CD4-positive, alpha-beta memory T cell (primary cell): ENCODE measurements at regions not wholly inside any gene's neighbourhood (a gene's known extent, or its start where the extent isn't known, plus 50 kb on each side); places are given as distances from the start of the nearest gene placed in this dataset.

ENCODE experiments used
- CTCF ChIA-PET: fragments of 350-600 bp; sonication (Branson Sonifier 250); formaldehyde crosslinking; loops from one replicate; lab custom pipeline; 2021; ENCODE audit warnings: inconsistent platforms; ENCODE audit not compliant: partially characterized antibody; lab: Charles Lee
- POLR2A ChIA-PET: fragments of 350-600 bp; sonication (Branson Sonifier 250); formaldehyde crosslinking; loops from one replicate; lab custom pipeline; 2021; ENCODE audit not compliant: partially characterized antibody; lab: Charles Lee
- DNase-seq, 5 donors: peaks; one replicate each; pipeline versions ENCODE4 v3.0.0 to v3.0.0-alpha.2; 2020 to 2022; ENCODE audit warnings: mixed read lengths in 1 of 5
- H3K27ac ChIP-seq: one replicate; pipeline ENCODE4 v1.7.0; 2013; ENCODE audit warnings: low read depth, low read length
- H3K27me3 ChIP-seq: 2 replicates; pipeline ENCODE4 v1.7.0; 2013; ENCODE audit warnings: mild to moderate bottlenecking, low read length, moderate library complexity; ENCODE audit not compliant: insufficient read depth
- H3K36me3 ChIP-seq: 2 replicates; pipeline ENCODE4 v1.7.0; 2013; ENCODE audit warnings: mild to moderate bottlenecking, low read length, moderate library complexity; ENCODE audit not compliant: insufficient read depth
- H3K4me1 ChIP-seq: 2 replicates; pipeline ENCODE4 v1.7.0; 2013; ENCODE audit warnings: mild to moderate bottlenecking, low read length, moderate library complexity; ENCODE audit not compliant: insufficient read depth
- H3K4me3 ChIP-seq, 2 donors: one replicate each; pipeline ENCODE4 v1.7.0; 2013; ENCODE audit warnings: low read length in 2 of 2, mild to moderate bottlenecking in 1 of 2
- H3K9me3 ChIP-seq, 2 donors: one replicate each; pipeline ENCODE4 v1.7.0; 2013; ENCODE audit warnings: low read length in 2 of 2, control low read depth in 1 of 2; ENCODE audit not compliant: control insufficient read depth in 1 of 2
- H3K27ac Mint-ChIP-seq, 7 donors: one replicate each; pipeline ENCODE4 v1.8.0; 2020 to 2021; ENCODE audit warnings: mixed read lengths in 7 of 7, mild to moderate bottlenecking in 6 of 7, inconsistent platforms in 3 of 7, moderate library complexity in 3 of 7
- H3K27me3 Mint-ChIP-seq, 2 donors: one replicate each; pipeline ENCODE4 v1.8.0; 2020 to 2021; ENCODE audit warnings: mixed read lengths in 2 of 2
- H3K36me3 Mint-ChIP-seq, 2 donors: one replicate each; pipeline ENCODE4 v1.8.0; 2020 to 2021; ENCODE audit warnings: mixed read lengths in 2 of 2, inconsistent platforms in 1 of 2, mild to moderate bottlenecking in 1 of 2
- H3K4me1 Mint-ChIP-seq, 4 donors: one replicate each; pipeline ENCODE4 v1.8.0; 2020 to 2021; ENCODE audit warnings: mixed read lengths in 4 of 4, mild to moderate bottlenecking in 1 of 4
- H3K4me3 Mint-ChIP-seq, 8 donors: one replicate each; pipeline ENCODE4 v1.8.0; 2020 to 2021; ENCODE audit warnings: mixed read lengths in 8 of 8, mild to moderate bottlenecking in 7 of 8, moderate library complexity in 6 of 8, inconsistent platforms in 3 of 8
- H3K9me3 Mint-ChIP-seq, 8 donors: one replicate each; pipeline ENCODE4 v1.8.0; 2020 to 2021; ENCODE audit warnings: mixed read lengths in 8 of 8, mild to moderate bottlenecking in 5 of 8, inconsistent platforms in 3 of 8, moderate library complexity in 1 of 8
- intact Hi-C: fragments of 100-400 bp; cut with micrococcal nuclease; formaldehyde crosslinking; loops from one replicate; pipeline ENCODE4 v1.15.1; 2023

DNA sequence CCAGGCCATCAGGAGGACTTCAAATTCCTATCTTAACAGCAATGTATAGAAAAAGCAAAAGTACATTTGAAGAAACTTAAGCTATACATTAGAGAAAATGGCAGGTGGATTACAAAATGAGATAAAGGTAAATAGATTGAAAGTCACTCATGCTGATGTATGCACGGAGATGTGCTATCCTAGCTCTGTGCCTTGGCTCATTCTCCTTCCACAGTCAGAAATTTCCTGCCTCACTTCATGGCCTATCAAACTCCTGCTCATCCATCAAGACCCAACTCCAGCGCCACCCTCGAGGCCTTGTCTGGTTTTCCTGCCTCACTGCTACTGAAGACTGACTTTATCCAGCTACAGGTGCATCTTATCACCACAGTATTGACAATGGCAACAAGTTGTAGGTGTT lies 72.9 kb downstream of the NSMCE3 start:
- Mint-ChIP-seq H3K4me3 (no peak overlapping the region), H3K4me1 (no peaks in the 10 kb centered on the region), H3K36me3 (no peaks in the 10 kb centered on the region), H3K9me3 (no peaks in the 10 kb centered on the region), H3K27ac (no peak overlapping the region), H3K27me3 (peaks cover 8 to 9% of the 10 kb centered on the region in 2 donors)
- no peak overlapping the region for H3K4me3 ChIP-seq
- ChIA-PET POLR2A (no interaction called here), CTCF (no interaction called here)
- no peak overlapping the region for H3K27ac ChIP-seq
- no peaks in the 10 kb centered on the region for H3K27me3 ChIP-seq
- H3K4me1 ChIP-seq = no peaks in the 10 kb centered on the region
- H3K9me3 ChIP-seq = no peaks in the 10 kb centered on the region
- intact Hi-C loops = no loop called here
- DNase-seq = no peak
- H3K36me3 ChIP-seq = no peaks in the 10 kb centered on the region

GRCh38 chr15:29196290-29196689 lies 73.3 kb downstream of the NSMCE3 start:
- no peak overlapping the region for H3K4me3 Mint-ChIP-seq
- ChIA-PET POLR2A (no interaction called here), CTCF (no interaction called here)
- peaks cover 9% of the 10 kb centered on the region in 2 donors for H3K27me3 Mint-ChIP-seq
- no peak overlapping the region for H3K27ac Mint-ChIP-seq
- Histone ChIP-seq H3K36me3 (no peaks in the 10 kb centered on the region), H3K27me3 (no peaks in the 10 kb centered on the region), H3K9me3 (no peaks in the 10 kb centered on the region), H3K4me3 (no peak overlapping the region), H3K27ac (no peak overlapping the region), H3K4me1 (no peaks in the 10 kb centered on the region)
- no peaks in the 10 kb centered on the region for H3K36me3 Mint-ChIP-seq
- intact Hi-C loops = no loop called here
- H3K9me3 Mint-ChIP-seq = no peaks in the 10 kb centered on the region
- H3K4me1 Mint-ChIP-seq = no peaks in the 10 kb centered on the region
- DNase-seq = no peak

GRCh38 chr15:29194866-29195265 lies 74.8 kb downstream of the NSMCE3 start:
- Histone ChIP-seq H3K4me1 (no peaks in the 10 kb centered on the region), H3K4me3 (no peak overlapping the region), H3K36me3 (no peaks in the 10 kb centered on the region), H3K27me3 (no peaks in the 10 kb centered on the region), H3K9me3 (no peaks in the 10 kb centered on the region), H3K27ac (no peak overlapping the region)
- H3K36me3 Mint-ChIP-seq = no peaks in the 10 kb centered on the region
- DNase-seq = no peak
- H3K27ac Mint-ChIP-seq = no peak overlapping the region
- POLR2A ChIA-PET = no interaction called here
- no peak overlapping the region for H3K4me3 Mint-ChIP-seq
- CTCF ChIA-PET = no interaction called here
- H3K4me1 Mint-ChIP-seq = no peaks in the 10 kb centered on the region
- intact Hi-C loops = no loop called here
- H3K9me3 Mint-ChIP-seq = no peaks in the 10 kb centered on the region
- H3K27me3 Mint-ChIP-seq = peaks cover 9 to 11% of the 10 kb centered on the region in 2 donors

DNA sequence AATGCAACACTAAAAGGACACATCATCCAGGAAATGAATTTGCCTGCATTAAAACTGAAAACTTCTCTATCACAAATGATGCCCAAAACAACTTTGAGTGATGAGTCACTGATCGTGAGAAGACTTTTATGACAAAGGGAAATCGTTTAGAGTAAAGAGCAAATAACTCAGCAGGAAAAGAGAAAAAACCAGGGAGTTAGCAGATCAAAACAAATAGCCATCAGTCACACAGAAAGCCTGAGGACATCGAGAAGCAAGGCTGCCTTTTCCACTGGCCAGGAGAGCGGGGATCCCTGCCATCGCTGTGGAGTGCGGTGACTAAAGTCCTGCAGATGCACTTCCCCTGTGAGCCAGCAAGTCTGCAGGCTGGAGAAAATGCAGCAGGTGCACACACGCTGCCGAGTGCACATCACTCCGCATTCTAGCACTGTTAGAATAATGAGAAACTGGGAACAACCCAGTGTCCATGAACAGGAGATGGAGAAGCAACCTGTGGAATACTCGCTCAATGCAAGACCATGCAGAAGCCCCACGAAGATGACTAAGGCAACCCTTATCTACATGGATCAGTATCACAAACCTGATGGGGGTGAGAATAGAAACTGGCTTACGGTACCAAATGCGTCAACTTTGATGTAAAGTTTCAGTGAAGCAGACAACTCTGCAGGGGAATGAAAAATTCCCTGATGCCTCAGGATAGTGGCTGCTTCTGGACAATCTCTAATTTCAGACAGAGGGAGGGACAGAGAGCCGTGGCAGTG lies 86.4 kb downstream of the NSMCE3 start:
- Histone ChIP-seq H3K4me1 (no peaks in the 10 kb centered on the region), H3K27me3 (no peaks in the 10 kb centered on the region), H3K9me3 (no peaks in the 10 kb centered on the region), H3K27ac (no peak overlapping the region), H3K4me3 (no peak overlapping the region), H3K36me3 (no peaks in the 10 kb centered on the region)
- no peak for DNase-seq
- H3K27ac Mint-ChIP-seq = peak overlapping the region in 1 of 7 donors; percentile 39
- ChIA-PET CTCF (no interaction called here), POLR2A (no interaction called here)
- H3K27me3 Mint-ChIP-seq = peaks cover 6 to 13% of the 10 kb centered on the region in 2 donors
- intact Hi-C loops = no loop called here
- H3K9me3 Mint-ChIP-seq = no peaks in the 10 kb centered on the region
- no peak overlapping the region for H3K4me3 Mint-ChIP-seq
- peaks cover 0 to 2% (median 1%) of the 10 kb centered on the region in 4 donors for H3K4me1 Mint-ChIP-seq
- no peaks in the 10 kb centered on the region for H3K36me3 Mint-ChIP-seq

DNA sequence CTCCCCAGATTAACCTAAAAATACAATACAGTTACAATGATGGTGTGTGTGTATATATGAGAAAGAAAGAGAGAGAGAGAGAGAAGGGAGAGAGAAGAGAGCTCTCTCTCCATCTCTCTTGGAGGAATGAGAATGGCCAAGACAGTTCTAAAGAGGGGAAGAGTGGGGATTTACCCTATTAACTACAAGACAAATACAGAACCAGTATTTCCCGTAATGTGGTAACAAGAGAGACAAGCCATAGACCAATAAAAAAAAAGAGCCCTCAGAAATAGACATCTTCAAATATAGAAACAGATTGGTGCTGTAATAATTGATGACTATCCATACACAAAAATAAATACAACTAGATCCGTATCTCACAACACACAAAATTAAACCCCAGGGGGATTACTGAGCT lies 87.0 kb downstream of the NSMCE3 start:
- intact Hi-C loops = no loop called here
- H3K36me3 Mint-ChIP-seq = no peaks in the 10 kb centered on the region
- H3K27ac Mint-ChIP-seq = no peak overlapping the region
- no peaks in the 10 kb centered on the region for H3K9me3 Mint-ChIP-seq
- H3K9me3 ChIP-seq = no peaks in the 10 kb centered on the region
- POLR2A ChIA-PET = no interaction called here
- H3K4me3 Mint-ChIP-seq = no peak overlapping the region
- no peaks in the 10 kb centered on the region for H3K36me3 ChIP-seq
- CTCF ChIA-PET = no interaction called here
- H3K27me3 Mint-ChIP-seq = peaks cover 6 to 13% of the 10 kb centered on the region in 2 donors
- H3K4me1 Mint-ChIP-seq = peaks cover 0 to 2% (median 1%) of the 10 kb centered on the region in 4 donors
- no peak overlapping the region for H3K4me3 ChIP-seq
- no peaks in the 10 kb centered on the region for H3K4me1 ChIP-seq
- H3K27ac ChIP-seq = no peak overlapping the region
- no peak for DNase-seq
- no peaks in the 10 kb centered on the region for H3K27me3 ChIP-seq

DNA sequence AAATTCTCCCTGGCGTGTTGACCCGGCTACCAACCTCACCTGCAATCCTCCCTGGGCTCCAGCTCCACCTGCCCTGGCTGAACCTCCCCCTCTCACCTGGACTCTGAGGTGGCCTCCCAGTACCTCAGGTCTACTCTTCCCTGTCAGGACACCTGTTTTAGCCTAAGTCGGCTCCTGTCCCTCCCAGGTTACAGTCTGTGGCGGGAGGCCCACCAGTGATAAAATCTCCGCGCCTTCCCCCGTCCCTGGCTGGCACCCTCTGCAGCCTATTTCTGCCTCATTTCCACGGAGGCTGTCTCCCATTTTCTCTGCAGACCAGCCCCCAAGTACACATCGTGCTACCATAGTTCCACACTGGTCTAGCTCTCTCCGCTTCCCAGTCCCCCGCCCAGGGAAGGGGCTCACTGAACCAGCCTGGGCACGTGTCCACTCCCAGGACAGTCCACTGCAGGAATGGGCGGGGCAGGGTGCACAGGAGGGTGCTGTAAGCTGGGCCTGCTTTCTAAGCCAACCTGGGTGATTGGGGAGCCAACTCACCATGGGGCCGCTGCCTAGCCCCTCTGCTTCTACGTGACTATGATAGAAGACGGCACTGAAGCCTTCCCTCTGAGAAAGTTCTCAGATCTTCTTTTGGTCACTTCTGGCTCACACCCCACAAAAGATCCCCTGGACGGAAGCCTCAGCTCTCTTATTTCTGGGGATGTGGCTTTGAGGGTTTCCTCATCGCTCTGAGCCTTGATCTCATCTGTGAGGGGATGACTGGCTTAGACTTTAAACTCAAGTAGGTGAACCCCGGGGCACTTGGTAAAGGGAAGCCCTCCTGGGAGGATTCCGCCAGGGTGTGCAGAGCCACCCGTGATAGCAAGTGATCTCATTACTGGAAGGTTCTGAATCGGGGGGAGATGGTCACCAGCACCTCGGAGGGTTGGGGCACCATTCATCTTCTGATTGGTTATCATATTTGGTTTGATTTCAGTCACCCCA lies 96.6 kb downstream of the NSMCE3 start:
- H3K9me3 ChIP-seq = no peaks in the 10 kb centered on the region
- Mint-ChIP-seq H3K4me1 (no peaks in the 10 kb centered on the region), H3K36me3 (no peaks in the 10 kb centered on the region), H3K27ac (no peak overlapping the region), H3K9me3 (no peaks in the 10 kb centered on the region), H3K27me3 (peaks cover 9 to 15% of the 10 kb centered on the region in 2 donors), H3K4me3 (no peak overlapping the region)
- intact Hi-C loops = no loop called here
- no peaks in the 10 kb centered on the region for H3K36me3 ChIP-seq
- H3K4me3 ChIP-seq = no peak overlapping the region
- H3K4me1 ChIP-seq = no peaks in the 10 kb centered on the region
- ChIA-PET POLR2A (no interaction called here), CTCF (no interaction called here)
- no peak overlapping the region for H3K27ac ChIP-seq
- H3K27me3 ChIP-seq = no peaks in the 10 kb centered on the region
- DNase-seq = no peak

GRCh38 chr15:29170521-29170920 lies 99.1 kb downstream of the NSMCE3 start:
- ChIA-PET POLR2A (no interaction called here), CTCF (no interaction called here)
- DNase-seq = no peak
- Histone ChIP-seq H3K27ac (no peak overlapping the region), H3K4me1 (no peaks in the 10 kb centered on the region), H3K4me3 (no peak overlapping the region), H3K9me3 (no peaks in the 10 kb centered on the region), H3K36me3 (no peaks in the 10 kb centered on the region), H3K27me3 (no peaks in the 10 kb centered on the region)
- Mint-ChIP-seq H3K27ac (no peak overlapping the region), H3K27me3 (peaks cover 12 to 16% of the 10 kb centered on the region in 2 donors), H3K4me3 (no peak overlapping the region), H3K36me3 (no peaks in the 10 kb centered on the region), H3K9me3 (no peaks in the 10 kb centered on the region), H3K4me1 (no peaks in the 10 kb centered on the region)
- intact Hi-C loops = no loop called here
